NCI-H2171 treated with DMSO at 0.1 percent for 48 hours (cell line): ENCODE measurements at regions not wholly inside any gene's neighbourhood (a gene's known extent, or its start where the extent isn't known, plus 50 kb on each side); places are given as distances from the start of the nearest gene placed in this dataset.

ENCODE experiments used
- DNase-seq: peaks from one replicate; lab custom pipeline; 2025; lab: John Stamatoyannopoulos, UW

DNA sequence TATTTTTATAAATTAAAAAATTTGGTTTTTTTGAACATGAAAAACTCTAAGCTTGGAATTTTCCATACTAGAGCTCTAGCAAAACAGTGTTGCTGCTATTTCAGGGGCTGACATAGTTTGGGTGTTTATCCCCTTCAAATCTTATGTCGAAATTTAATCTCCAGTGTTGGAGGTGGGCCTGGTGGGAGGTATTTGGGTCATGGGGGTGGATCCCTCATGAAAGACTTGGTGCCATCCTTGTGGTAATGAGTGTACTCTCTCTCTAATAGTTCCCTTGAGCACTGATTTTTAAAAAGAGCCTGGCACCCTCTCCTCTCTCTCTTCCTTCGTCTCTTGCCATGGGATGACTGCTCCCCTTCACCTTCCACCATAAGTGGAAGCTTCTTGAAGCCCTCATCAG lies 244.6 kb upstream of the UBE2E3 start:
- no peak for DNase-seq

- no peak for DNase-seq
These were observed 246.0 kb upstream of the UBE2E3 start for GRCh38 chr2:180734382-180734781.

DNA sequence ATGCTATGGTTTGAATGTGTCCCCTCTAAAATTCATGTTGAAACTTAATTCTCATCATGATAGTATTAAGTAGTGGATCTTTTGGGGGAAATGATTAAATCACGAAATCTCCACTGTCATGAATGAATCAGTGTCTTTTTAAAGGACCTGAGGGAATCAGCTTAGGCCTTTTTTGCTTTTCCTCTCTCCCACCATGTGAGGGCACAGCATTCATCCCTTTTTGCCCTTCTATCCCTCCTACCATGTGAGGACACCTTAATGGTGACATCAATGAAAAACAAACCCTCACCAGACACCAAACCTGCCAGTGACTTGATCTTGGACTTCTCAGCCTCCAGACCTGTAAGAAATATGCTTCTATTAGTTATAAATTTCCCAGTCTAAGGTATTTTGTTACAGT lies 247.1 kb upstream of the UBE2E3 start:
- no peak for DNase-seq

DNA sequence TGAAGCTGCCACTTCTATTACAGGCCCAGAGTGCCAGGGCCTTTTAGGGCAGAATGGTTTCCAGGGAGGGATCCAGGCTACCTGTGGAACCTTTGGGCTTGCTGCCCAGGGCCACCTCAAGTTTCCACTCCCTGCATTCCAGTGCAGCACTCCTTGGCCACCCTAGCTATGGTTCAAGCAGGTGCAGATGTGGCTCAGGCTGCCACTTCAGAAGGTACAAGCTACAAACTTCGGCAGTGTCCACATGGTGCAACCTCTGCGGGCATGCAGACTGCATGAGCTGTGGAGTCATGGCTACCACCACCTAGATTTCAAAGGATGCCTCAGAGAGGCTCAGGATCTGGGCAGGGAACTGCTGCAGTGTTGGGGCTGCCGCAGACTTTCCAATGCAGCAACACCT lies 248.1 kb upstream of the UBE2E3 start:
- DNase-seq: no peak

DNA sequence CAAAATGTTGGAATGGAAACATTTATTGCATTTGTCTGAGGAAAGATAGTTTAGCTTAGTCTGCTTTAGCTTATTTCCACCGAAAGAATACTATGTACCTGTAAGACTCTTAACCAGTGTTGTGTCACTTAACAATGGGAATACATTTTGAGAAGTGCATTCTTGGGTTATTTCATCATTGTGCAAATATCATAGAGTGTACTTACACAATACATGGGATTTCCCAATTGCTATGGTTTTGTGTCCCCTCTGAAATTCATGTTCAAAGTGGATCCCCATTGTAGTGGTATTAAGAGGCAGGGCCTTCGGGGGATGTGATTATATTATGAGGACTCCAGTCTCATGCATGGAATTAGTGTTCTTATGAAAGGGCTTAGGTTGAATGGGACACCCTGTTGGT lies 249.4 kb upstream of the UBE2E3 start:
- no peak for DNase-seq

DNA sequence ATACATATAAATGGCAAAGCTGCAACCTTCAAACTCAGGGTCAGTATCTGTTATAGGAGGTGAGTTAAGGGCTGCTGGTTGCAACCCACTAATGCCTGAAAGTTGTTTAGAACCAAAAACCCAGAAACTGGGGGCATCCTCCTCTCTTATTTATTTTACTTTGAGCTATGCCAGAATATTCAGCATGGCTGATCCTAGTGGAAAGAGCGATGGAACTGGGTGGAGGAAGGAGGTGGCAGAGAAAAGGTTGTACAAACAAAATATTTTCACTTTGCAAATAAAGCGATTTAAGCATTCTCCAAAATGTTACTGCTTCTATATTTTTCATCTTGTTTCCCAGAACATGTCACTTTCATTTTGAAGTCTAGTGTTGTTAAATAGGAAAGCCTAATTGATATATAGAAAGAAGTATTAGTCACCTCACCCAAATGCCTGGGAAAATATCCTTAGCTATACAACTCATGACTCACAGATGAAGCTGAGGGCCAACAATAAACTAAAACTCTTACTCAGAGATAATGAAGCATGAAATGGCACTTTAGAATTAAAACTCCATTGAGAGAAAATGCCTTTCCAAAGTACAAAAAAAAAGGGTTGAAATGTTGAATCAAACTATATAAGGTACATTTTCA lies 251.4 kb upstream of the UBE2E3 start:
- no peak for DNase-seq

DNA sequence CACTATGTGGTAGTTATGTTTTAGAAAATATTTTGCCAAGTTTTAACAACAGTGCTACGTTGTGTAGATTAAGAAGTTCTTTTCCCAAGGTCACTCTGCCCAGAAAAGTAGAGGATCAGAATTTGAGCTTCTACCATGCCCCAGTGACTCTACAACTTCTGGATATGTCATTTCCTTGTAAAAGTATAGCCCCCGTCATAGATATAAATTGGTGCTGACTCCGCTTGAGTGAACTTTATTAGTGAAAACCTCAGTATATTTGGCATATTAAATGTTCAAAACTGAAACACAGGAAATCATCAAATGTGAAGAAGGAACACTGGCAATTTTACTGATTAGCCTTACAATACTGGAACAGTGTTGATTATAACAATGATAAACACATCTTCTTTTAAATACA lies 256.7 kb upstream of the UBE2E3 start:
- DNase-seq: no peak

DNA sequence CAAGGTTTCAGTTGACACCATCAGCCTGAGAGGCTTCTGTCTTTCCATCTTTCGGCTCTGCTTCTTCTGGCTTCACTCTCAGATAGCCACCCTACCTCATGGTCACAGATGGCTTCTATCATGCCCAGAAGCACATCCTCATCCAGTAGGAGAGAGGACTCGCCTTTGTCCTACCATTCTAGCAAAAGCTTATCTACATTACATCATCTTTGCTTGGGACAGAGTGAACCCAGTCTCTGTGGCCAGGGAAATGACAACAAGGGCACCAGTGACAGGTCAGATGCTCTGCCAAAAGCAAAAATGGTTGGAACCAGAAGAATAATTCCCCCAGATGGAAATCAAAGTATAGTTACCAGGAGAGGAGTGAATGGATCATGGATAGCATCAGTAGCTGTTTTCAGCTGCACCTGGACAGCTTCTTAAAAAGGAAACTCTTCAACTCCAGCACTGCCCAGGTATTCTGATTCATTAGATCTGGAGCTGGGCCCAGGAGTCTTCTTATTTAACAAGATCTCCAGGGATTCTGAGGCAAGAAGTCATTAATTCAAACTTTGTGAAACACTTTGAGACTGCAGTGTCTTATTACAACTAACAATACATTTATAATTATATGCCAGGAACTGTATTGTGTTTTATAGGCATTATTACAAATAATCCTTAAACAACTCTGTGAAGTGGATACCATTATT lies 257.7 kb upstream of the UBE2E3 start:
- DNase-seq: no peak

GRCh38 chr2:180720829-180721228 lies 259.6 kb upstream of the UBE2E3 start:
- no peak for DNase-seq

DNA sequence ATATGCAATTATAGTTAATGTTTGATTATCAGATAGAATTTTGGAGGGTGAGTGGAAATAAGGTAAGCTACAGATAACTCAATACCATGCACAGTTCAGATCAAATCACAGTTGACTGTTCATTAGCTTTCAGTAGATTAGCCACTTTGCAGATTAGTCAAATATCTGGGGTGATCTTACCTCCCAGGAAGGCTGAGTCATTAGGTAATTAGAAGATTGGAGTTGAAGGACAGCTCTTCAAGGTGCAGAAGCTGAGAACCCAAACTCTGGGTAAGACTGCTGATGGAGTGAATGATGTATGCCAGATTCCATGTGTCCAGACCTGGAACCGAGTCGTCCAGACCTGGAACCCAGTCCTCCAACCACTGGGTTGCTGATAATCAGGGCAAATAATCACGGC lies 262.8 kb upstream of the UBE2E3 start:
- DNase-seq: no peak

- no peak for DNase-seq
These were observed 263.9 kb upstream of the UBE2E3 start for GRCh38 chr2:180716186-180717180.

- DNase-seq: no peak
These were observed 265.4 kb upstream of the UBE2E3 start for GRCh38 chr2:180715044-180715443.

GRCh38 chr2:180709392-180710145 lies 270.8 kb upstream of the UBE2E3 start:
- DNase-seq: no peak

GRCh38 chr2:180707884-180708205 lies 272.6 kb upstream of the UBE2E3 start:
- DNase-seq: peak; percentile 81

GRCh38 chr2:180707175-180707883 lies 273.1 kb upstream of the UBE2E3 start:
- DNase-seq: no peak

DNA sequence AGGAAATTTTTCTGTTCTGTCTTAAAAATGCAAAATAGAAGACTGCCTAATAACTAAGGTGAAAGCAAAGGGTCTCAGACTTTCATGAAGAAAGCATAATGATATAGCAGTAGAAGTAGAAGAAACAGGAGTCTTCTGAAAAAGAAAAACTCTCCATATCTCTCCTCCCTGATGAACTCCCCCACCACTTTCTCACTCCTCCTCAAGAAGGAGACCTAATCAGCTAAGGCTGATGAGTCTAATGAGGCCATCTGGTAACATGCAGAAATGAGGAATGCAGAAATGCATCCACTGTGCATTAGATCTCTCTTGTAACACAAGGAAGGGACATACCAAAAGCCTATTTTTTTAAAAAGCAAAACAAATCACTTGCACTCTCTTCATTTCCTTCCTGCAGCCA lies 273.7 kb upstream of the UBE2E3 start:
- peak; percentile 49 for DNase-seq

DNA sequence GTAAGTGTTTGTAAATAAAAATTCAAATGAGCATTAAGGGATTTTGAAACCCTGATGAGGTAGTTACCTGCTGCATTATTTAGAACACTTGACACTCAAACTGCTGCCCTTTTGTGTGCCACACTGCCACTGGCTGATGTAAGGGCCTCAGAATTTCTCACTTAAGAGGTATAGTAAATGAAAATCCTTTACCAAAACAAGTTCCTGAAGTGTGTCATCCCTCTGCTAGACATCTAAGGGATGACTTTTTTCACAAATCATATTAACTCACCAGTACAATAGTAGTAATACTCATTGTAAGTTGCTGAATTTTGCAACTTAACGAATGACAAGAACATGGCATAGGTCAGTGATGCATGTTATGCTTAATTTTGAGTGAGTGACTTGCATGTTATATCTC lies 274.9 kb upstream of the UBE2E3 start:
- no peak for DNase-seq

- no peak for DNase-seq
These were observed 275.3 kb upstream of the UBE2E3 start for GRCh38 chr2:180705122-180705521.

DNA sequence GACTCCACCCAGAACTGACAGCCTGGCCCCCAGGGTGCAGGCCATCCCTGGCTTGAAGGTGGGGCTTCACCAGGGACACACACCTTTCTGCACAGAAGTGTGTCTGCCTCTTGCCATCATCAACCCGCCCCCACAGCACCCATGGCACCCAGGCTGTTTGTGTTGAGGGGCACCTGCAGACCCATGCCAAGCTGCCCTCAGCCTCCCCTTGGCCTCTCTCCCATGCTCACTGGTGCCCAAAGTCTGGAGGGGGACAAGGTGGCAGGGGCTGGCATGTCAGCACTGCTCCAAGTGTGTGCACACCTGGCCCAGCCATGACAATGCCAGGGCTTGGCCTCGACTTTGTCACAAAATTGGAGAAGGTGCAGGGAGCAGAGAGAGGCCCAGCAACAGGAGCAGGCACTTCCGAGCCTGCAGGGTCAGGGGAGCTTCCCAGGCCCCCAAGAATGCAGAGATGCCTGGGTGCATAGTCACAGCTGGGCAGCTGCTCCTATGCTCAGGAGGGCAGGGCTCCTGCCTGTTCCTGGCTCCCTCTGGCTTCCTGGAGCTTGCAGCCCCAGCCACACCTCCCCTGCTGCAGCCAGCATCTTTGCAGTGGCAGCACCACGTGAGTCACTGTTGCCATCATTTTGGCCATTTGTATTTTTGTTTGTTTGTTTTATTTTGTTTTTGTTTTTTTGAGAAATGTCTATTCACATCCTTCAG lies 280.6 kb upstream of the UBE2E3 start:
- no peak for DNase-seq

DNA sequence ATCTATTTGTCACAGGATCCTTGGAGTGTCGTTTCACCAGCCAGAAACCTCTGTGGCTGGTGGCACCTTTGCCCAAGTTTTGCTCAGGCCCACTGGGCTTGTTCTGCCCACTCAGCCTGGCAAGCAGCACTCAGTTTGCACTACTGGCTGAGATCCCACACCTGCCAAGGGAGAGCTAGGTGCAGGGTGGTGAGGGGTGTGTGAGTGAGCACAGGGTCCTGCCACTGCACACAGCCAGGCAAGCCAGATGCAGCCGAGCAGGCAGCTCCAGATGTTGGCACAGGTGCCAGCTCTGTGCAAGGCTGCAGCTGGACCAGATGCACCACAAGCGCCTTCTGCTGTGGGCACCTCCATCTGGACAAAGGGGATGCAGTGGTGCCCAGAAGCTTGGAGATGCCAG lies 281.7 kb upstream of the UBE2E3 start:
- no peak for DNase-seq
